GM23338 (cell line): ENCODE measurements at regions not wholly inside any gene's neighbourhood (a gene's known extent, or its start where the extent isn't known, plus 50 kb on each side); places are given as distances from the start of the nearest gene placed in this dataset.

Experiments used
- ATAC-seq: fragments of 200-7000 bp; cut with Tn5 transposase; 3 replicates; pipeline ENCODE4 v1.9.1; 2020
- DNase-seq: peaks from one replicate; pipeline ENCODE4 v3.0.0-alpha.2; 2015; ENCODE audit warnings: low spot score
- H2AFZ ChIP-seq: fragments of 200-600 bp; sonication (generic); 2 replicates; pipeline ENCODE4 v1.8.0; 2016; ENCODE audit warnings: antibody characterized with exemption, mild to moderate bottlenecking, moderate library complexity
- H3F3A ChIP-seq: fragments of 200-600 bp; sonication (generic); replicated peaks from 2 replicates; pipeline ENCODE4 v1.8.0; 2017; ENCODE audit warnings: antibody characterized with exemption, mixed run types, low read depth
- H3K27ac ChIP-seq: fragments of 200-600 bp; sonication (generic); 2 replicates; pipeline ENCODE4 v1.6.1; 2016; ENCODE audit warnings: low read depth
- H3K27me3 ChIP-seq: fragments of 200-600 bp; sonication (generic); 2 replicates; pipeline ENCODE4 v1.8.0; 2016; ENCODE audit warnings: mild to moderate bottlenecking, mixed run types, moderate library complexity; ENCODE audit not compliant: insufficient read depth
- H3K36me3 ChIP-seq: fragments of 200-600 bp; sonication (generic); 2 replicates; pipeline ENCODE4 v1.8.0; 2016; ENCODE audit warnings: mild to moderate bottlenecking; ENCODE audit not compliant: insufficient read depth
- H3K4me1 ChIP-seq: fragments of 200-600 bp; sonication (generic); 2 replicates; pipeline ENCODE4 v1.8.0; 2016; ENCODE audit warnings: mild to moderate bottlenecking, moderate library complexity; ENCODE audit not compliant: insufficient read depth
- H3K4me2 ChIP-seq: fragments of 200-600 bp; sonication (generic); 2 replicates; pipeline ENCODE4 v1.7.1; 2017; ENCODE audit warnings: mixed run types
- H3K4me3 ChIP-seq: fragments of 200-600 bp; sonication (generic); 2 replicates; pipeline ENCODE4 v1.6.1; 2016; ENCODE audit warnings: mixed run types
- H3K79me2 ChIP-seq: fragments of 200-600 bp; sonication (generic); replicated peaks from 2 replicates; pipeline ENCODE4 v1.8.0; 2017; ENCODE audit warnings: mild to moderate bottlenecking; ENCODE audit not compliant: insufficient read depth
- H3K9me2 ChIP-seq: fragments of 200-600 bp; sonication (generic); 2 replicates; pipeline ENCODE4 v1.8.0; 2017; ENCODE audit not compliant: insufficient read depth
- H4K20me1 ChIP-seq: fragments of 200-600 bp; sonication (generic); replicated peaks from 2 replicates; pipeline ENCODE4 v1.8.0; 2017; ENCODE audit warnings: mild to moderate bottlenecking; ENCODE audit not compliant: insufficient read depth
- H3K27ac Mint-ChIP-seq: 2 replicates; pipeline ENCODE4 v1.8.0; 2020; ENCODE audit warnings: inconsistent platforms, mild to moderate bottlenecking, moderate library complexity, mixed read lengths
- H3K27me3 Mint-ChIP-seq: 3 replicates; pipeline ENCODE4 v1.8.0; 2022; ENCODE audit warnings: low read depth, mild to moderate bottlenecking, moderate library complexity, mixed read lengths, inconsistent platforms; ENCODE audit not compliant: insufficient read depth, poor library complexity
- H3K36me3 Mint-ChIP-seq: 3 replicates; pipeline ENCODE4 v1.8.0; 2021; ENCODE audit warnings: low read depth, mild to moderate bottlenecking, inconsistent platforms, moderate library complexity, mixed read lengths
- H3K4me1 Mint-ChIP-seq: 3 replicates; pipeline ENCODE4 v1.8.0; 2020; ENCODE audit warnings: mild to moderate bottlenecking, inconsistent platforms, mixed read lengths
- H3K4me3 Mint-ChIP-seq: 3 replicates; pipeline ENCODE4 v1.8.0; 2021; ENCODE audit warnings: moderate library complexity, mild to moderate bottlenecking, inconsistent platforms, mixed read lengths
- H3K9me3 Mint-ChIP-seq: 3 replicates; pipeline ENCODE4 v1.8.0; 2020; ENCODE audit warnings: moderate library complexity, mild to moderate bottlenecking, inconsistent platforms, mixed read lengths
- CREB1 ChIP-seq: fragments of 250-450 bp; sonication (Bioruptor Pico); IDR thresholded peaks from 2 replicates; pipeline ENCODE4 v1.5.0; 2020; ENCODE audit warnings: low read depth, mild to moderate bottlenecking, moderate library complexity
- EZH2 ChIP-seq: fragments of 200-600 bp; sonication (generic); IDR thresholded peaks from one replicate; pipeline ENCODE4 v1.8.0; 2017; ENCODE audit warnings: antibody characterized with exemption, mild to moderate bottlenecking, low read depth; ENCODE audit not compliant: unreplicated experiment
- EZH2phosphoT487 ChIP-seq: fragments of 200-600 bp; sonication (generic); IDR thresholded peaks from one replicate; pipeline ENCODE4 v1.8.1; 2018; ENCODE audit warnings: antibody characterized with exemption; ENCODE audit not compliant: unreplicated experiment
- JUNB ChIP-seq: IDR thresholded peaks from one replicate; pipeline ENCODE4 v1.6.1; 2016; ENCODE audit warnings: antibody characterized with exemption; ENCODE audit not compliant: unreplicated experiment
- NANOG ChIP-seq: IDR thresholded peaks from 2 replicates; pipeline ENCODE4 v1.6.1; 2016; ENCODE audit warnings: antibody characterized with exemption, borderline replicate concordance
- POLR2AphosphoS5 ChIP-seq: IDR thresholded peaks from 2 replicates; pipeline ENCODE4 v1.6.1; 2016; ENCODE audit warnings: antibody characterized with exemption, low read depth
- STAT1 ChIP-seq: IDR thresholded peaks from one replicate; pipeline ENCODE4 v1.6.1; 2016; ENCODE audit warnings: antibody characterized with exemption; ENCODE audit not compliant: unreplicated experiment
- ZNF114 ChIP-seq: fragments of 250-450 bp; sonication (Bioruptor Pico); IDR thresholded peaks from 2 replicates; pipeline ENCODE4 v1.5.0; 2020; ENCODE audit warnings: mild to moderate bottlenecking, moderate library complexity
- ZNF331 ChIP-seq: fragments of 250-450 bp; sonication (Bioruptor Pico); IDR thresholded peaks from 2 replicates; pipeline ENCODE4 v1.5.0; 2020; ENCODE audit warnings: low read depth, mild to moderate bottlenecking, moderate library complexity
- TF ChIP-seq, protein P1 (sequence below): IDR thresholded peaks from one replicate; pipeline ENCODE4 v1.6.1; 2018; ENCODE audit warnings: antibody characterized with exemption; ENCODE audit not compliant: unreplicated experiment
- TF ChIP-seq, protein P2 (sequence below): IDR thresholded peaks from 2 replicates; pipeline ENCODE4 v1.6.1; 2016; ENCODE audit warnings: antibody characterized with exemption
- TF ChIP-seq, protein P3 (sequence below), 2 experiments: fragments of 200-600 bp in 1 of 2; sonication (generic) in 1 of 2; conservative IDR thresholded peaks; 2 replicates each; pipeline versions ENCODE4 v1.5.1 to v1.6.1; 2016 to 2017; ENCODE audit warnings: antibody characterized with exemption in 2 of 2, low read depth in 2 of 2, mild to moderate bottlenecking in 2 of 2, moderate library complexity in 1 of 2

DNA sequence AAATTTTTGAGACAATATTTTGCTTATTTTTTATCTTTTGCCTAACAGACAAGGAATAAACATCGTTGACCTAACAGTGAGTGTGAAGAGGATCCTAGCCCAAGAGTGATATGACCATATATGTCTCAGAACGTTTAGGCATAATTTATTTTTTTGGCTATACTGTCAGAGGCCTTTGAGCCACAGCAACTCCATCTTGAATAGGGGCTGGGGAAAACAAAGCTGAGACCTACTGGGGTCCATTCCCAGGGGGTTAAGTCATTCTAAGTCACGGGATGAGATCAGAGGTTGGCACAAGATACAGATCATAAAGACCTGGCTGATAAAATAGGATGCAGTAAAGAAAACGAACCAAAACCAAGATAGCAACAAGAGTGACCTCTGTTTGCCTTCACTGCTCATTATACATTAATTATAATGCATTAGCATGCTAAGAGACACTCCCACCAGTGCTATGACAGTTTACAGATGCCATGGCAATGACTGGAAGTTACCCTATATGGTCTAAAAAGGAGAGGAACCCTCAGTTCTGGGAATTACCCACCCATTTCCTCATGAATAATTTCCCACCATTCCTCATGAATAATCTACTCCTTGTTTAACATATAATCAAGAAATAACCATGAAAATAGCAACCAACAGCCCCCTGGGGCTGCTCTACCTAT, 510.9 kb upstream of the PCDH9 start:
- ATAC-seq = no peak
- peak; percentile 24 for DNase-seq
- peak overlapping the region; percentile 87 for H3K27ac Mint-ChIP-seq
- no peaks in the 10 kb centered on the region; the same call in 2 of the 3 replicates for H3K36me3 Mint-ChIP-seq
- no peaks in the 10 kb centered on the region for H3K36me3 ChIP-seq
- no peaks in the 10 kb centered on the region for H3K27me3 Mint-ChIP-seq
- TF ChIP-seq, protein P1, sequence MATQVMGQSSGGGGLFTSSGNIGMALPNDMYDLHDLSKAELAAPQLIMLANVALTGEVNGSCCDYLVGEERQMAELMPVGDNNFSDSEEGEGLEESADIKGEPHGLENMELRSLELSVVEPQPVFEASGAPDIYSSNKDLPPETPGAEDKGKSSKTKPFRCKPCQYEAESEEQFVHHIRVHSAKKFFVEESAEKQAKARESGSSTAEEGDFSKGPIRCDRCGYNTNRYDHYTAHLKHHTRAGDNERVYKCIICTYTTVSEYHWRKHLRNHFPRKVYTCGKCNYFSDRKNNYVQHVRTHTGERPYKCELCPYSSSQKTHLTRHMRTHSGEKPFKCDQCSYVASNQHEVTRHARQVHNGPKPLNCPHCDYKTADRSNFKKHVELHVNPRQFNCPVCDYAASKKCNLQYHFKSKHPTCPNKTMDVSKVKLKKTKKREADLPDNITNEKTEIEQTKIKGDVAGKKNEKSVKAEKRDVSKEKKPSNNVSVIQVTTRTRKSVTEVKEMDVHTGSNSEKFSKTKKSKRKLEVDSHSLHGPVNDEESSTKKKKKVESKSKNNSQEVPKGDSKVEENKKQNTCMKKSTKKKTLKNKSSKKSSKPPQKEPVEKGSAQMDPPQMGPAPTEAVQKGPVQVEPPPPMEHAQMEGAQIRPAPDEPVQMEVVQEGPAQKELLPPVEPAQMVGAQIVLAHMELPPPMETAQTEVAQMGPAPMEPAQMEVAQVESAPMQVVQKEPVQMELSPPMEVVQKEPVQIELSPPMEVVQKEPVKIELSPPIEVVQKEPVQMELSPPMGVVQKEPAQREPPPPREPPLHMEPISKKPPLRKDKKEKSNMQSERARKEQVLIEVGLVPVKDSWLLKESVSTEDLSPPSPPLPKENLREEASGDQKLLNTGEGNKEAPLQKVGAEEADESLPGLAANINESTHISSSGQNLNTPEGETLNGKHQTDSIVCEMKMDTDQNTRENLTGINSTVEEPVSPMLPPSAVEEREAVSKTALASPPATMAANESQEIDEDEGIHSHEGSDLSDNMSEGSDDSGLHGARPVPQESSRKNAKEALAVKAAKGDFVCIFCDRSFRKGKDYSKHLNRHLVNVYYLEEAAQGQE = no peak
- TF ChIP-seq ZNF331 (CRISPR knock-in tag) = 0 out of 2 replicates have a peak, but pooled peaks have one; percentile 5
- TF ChIP-seq POLR2AphosphoS5 = no peak
- no peaks in the 10 kb centered on the region for H3K27me3 ChIP-seq
- no peak overlapping the region for H2AFZ ChIP-seq
- no peaks in the 10 kb centered on the region for H3F3A ChIP-seq
- no peak overlapping the region for H3K4me2 ChIP-seq
- no peaks in the 10 kb centered on the region for H3K79me2 ChIP-seq
- H4K20me1 ChIP-seq = no peaks in the 10 kb centered on the region
- peaks cover 37% of the 10 kb centered on the region for H3K4me1 Mint-ChIP-seq
- H3K4me1 ChIP-seq = peaks cover 6% of the 10 kb centered on the region
- no peak overlapping the region for H3K4me3 ChIP-seq
- no peaks in the 10 kb centered on the region for H3K9me2 ChIP-seq
- H3K9me3 Mint-ChIP-seq = no peaks in the 10 kb centered on the region; the same call in 1 of the 3 replicates
- no peak overlapping the region for H3K4me3 Mint-ChIP-seq
- H3K27ac ChIP-seq = 0 out of 2 replicates have a peak overlapping the region, but pooled peaks have one; percentile 5

DNA sequence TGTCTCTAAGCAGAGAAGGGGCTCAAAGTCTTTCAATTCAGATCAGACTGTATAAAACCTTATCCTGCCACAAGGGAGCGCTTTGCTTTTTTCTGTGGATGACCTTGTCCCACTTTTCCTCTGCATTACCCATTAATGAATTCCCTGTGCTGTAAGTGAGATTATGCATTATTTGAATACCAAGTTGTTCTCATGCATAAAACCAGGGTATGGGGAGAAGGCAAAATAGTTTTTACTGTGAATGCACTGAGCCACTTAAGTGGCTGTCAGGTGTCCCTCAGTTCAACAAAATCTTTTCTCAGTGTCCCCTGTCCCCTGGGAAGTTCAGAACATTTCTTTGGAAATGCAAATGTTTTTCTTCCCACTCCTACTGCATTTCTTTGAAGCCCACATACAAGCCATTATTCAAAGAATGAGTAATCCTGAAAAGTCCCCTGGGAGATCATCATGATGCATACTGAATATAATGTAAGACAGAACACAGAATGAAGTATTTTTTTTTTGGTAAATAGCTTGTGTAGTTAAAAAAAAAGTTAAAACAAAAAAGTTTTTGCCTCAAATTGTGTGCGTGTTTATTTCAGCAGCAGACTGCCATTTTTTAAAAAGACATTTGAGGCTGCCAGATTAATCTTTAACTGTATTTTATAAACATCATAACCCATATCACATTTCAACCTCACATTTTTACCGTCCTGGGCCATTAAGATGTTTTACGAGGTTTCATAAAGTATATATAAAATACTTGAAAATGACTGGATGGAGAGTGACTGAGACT, 506.7 kb upstream of the PCDH9 start:
- Histone ChIP-seq H3K4me1 (peaks cover 11% of the 10 kb centered on the region), H3K27ac (peak overlapping the region; percentile 28), H3K9me2 (no peaks in the 10 kb centered on the region), H3K36me3 (no peaks in the 10 kb centered on the region), H2AFZ (no peak overlapping the region), H3K27me3 (no peaks in the 10 kb centered on the region), H4K20me1 (no peaks in the 10 kb centered on the region), H3F3A (no peaks in the 10 kb centered on the region), H3K4me2 (peak overlapping the region; percentile 36; the same call in 1 of the 2 replicates), H3K79me2 (no peaks in the 10 kb centered on the region), H3K4me3 (no peak overlapping the region)
- Mint-ChIP-seq H3K36me3 (no peaks in the 10 kb centered on the region; the same call in 1 of the 3 replicates), H3K27ac (peak overlapping the region; percentile 86), H3K27me3 (no peaks in the 10 kb centered on the region), H3K4me1 (peaks cover 48% of the 10 kb centered on the region), H3K9me3 (no peaks in the 10 kb centered on the region; the same call in 1 of the 3 replicates), H3K4me3 (no peak overlapping the region; the same call in 2 of the 3 replicates)
- ATAC-seq = peak; percentile 87
- DNase-seq = peak; percentile 77
- TF ChIP-seq JUNB = no peak
- TF ChIP-seq CREB1 (CRISPR knock-in tag) = no peak
- TF ChIP-seq ZNF331 (CRISPR knock-in tag) = no peak
- no peak for TF ChIP-seq ZNF114 (CRISPR knock-in tag)
- no peak for TF ChIP-seq EZH2
- TF ChIP-seq, protein P2, sequence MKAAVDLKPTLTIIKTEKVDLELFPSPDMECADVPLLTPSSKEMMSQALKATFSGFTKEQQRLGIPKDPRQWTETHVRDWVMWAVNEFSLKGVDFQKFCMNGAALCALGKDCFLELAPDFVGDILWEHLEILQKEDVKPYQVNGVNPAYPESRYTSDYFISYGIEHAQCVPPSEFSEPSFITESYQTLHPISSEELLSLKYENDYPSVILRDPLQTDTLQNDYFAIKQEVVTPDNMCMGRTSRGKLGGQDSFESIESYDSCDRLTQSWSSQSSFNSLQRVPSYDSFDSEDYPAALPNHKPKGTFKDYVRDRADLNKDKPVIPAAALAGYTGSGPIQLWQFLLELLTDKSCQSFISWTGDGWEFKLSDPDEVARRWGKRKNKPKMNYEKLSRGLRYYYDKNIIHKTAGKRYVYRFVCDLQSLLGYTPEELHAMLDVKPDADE = no peak
- peak; percentile 88 for TF ChIP-seq NANOG
- TF ChIP-seq, protein P3, sequence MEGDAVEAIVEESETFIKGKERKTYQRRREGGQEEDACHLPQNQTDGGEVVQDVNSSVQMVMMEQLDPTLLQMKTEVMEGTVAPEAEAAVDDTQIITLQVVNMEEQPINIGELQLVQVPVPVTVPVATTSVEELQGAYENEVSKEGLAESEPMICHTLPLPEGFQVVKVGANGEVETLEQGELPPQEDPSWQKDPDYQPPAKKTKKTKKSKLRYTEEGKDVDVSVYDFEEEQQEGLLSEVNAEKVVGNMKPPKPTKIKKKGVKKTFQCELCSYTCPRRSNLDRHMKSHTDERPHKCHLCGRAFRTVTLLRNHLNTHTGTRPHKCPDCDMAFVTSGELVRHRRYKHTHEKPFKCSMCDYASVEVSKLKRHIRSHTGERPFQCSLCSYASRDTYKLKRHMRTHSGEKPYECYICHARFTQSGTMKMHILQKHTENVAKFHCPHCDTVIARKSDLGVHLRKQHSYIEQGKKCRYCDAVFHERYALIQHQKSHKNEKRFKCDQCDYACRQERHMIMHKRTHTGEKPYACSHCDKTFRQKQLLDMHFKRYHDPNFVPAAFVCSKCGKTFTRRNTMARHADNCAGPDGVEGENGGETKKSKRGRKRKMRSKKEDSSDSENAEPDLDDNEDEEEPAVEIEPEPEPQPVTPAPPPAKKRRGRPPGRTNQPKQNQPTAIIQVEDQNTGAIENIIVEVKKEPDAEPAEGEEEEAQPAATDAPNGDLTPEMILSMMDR (conservative IDR thresholded peaks at IDR 0.05; ENCODE audit: low read depth in 2 of 2) = peak; percentile 62 to 83
- no peak for TF ChIP-seq STAT1
- no peak for TF ChIP-seq EZH2phosphoT487
- no peak for TF ChIP-seq POLR2AphosphoS5
